Body of pancreas (tissue), 4 donors: ENCODE measurements at regions not wholly inside any gene's neighbourhood (a gene's known extent, or its start where the extent isn't known, plus 50 kb on each side); places are given as distances from the start of the nearest gene placed in this dataset.

ENCODE experiments used
- CTCF ChIP-seq, 7 experiments: fragments of 450-650 bp in 4 of 7; fragments of 200-600 bp in 3 of 7; sonication (generic) in 3 of 7; IDR thresholded peaks; one replicate each; pipeline ENCODE4 v1.5.1; 2016 to 2019; ENCODE audit warnings: antibody characterized with exemption in 7 of 7
- POLR2A ChIP-seq, 3 donors: fragments of 450-650 bp; IDR thresholded peaks; one replicate each; pipeline ENCODE4 v1.6.1; 2016; ENCODE audit warnings: antibody characterized with exemption in 3 of 3, mild to moderate bottlenecking in 2 of 3

GRCh38 chr5:5585751-5586341 lies 163.4 kb downstream of the ICE1 start:
- TF ChIP-seq CTCF (IDR thresholded peaks at IDR 0.05) (no peak), POLR2A (IDR thresholded peaks at IDR 0.05) (no peak)
